GM21619 (cell line): ENCODE measurements at regions not wholly inside any gene's neighbourhood (a gene's known extent, or its start where the extent isn't known, plus 50 kb on each side); places are given as distances from the start of the nearest gene placed in this dataset.
"Not testable (repeated sequence)": the region's sequence is repeated elsewhere in the genome, so short reads cannot be mapped to it uniquely, and the experiment has no call there.

Source experiments
- ATAC-seq: cut with Tn5 transposase; IDR thresholded peaks from one replicate; pipeline ENCODE4 v1.9.1; 2021; ENCODE audit not compliant: unreplicated experiment

DNA sequence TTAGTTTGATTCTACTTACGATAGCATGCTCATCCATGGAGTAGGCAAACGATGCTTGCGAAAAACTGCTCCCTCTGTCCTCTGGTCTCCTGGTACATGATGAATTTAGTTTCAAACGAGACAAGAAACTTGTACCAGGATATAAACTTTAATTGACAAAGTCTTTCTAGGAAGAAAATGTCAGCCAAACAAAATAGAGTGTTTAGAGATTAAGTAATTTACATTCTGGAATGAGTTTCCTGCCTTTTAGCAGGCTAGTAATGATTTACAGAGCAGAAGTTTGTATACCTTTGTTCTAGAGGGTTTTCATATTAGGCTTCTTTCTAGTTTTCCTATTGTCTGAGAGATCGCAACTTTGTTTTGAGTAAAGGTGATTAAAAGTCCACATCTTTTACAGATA lies 206.9 kb downstream of the RPL10L start:
- no peak for ATAC-seq

DNA sequence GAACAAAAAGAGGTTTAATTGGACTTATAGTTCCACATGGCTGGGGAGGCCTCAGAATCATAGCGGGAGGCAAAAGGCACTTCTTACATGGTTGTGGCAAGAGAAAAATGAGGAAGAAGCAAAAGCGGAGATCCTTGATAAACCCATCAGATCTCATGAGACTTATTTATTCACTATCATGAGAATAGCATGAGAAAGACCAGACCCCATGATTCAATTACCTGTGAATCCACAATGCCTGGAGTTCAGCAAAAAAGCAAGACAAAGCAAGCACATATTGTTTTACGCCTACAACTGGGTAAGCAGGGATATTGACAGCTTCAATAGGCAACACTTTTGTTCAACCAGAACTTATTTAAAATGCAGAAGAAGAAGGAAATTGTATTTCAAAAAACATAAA lies 218.2 kb downstream of the RPL10L start:
- no peak for ATAC-seq

DNA sequence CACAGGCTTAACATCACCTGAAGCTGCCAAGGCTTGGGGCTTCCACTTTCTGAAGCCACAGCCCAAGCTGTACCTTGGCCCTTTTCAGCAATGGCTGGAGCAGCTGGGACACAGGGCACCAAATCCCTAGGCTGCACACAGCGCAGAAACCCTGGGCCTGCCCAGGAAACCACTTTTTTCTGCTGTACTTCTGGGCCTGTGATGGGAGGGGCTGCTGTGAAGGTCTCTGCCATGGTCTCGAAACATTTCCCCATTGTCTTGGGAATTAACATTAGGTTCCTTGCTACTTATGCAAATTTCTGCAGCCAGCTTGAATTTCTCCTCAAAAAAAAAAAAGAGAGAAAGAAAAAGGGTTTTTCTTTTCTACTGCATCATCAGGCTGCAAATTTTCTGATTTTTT lies 219.1 kb downstream of the RPL10L start:
- no peak for ATAC-seq

DNA sequence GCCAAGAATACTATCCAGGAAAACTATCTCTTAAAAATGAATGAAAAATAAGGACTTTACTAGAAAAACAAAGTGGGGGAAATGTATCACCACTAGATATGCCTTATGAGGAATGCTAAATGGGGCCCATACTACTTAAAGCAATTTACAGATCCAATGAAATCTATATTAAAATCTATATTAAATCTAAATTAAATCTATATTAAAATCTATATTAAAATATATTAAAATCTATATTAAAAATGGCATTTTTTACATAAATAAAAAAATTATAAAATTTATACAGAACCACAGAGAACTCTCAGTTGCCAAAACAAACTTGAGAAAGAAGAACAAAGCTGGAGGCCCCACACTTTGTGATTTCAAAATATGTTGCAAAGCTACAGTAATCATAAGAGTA lies 234.5 kb downstream of the RPL10L start:
- no peak for ATAC-seq

DNA sequence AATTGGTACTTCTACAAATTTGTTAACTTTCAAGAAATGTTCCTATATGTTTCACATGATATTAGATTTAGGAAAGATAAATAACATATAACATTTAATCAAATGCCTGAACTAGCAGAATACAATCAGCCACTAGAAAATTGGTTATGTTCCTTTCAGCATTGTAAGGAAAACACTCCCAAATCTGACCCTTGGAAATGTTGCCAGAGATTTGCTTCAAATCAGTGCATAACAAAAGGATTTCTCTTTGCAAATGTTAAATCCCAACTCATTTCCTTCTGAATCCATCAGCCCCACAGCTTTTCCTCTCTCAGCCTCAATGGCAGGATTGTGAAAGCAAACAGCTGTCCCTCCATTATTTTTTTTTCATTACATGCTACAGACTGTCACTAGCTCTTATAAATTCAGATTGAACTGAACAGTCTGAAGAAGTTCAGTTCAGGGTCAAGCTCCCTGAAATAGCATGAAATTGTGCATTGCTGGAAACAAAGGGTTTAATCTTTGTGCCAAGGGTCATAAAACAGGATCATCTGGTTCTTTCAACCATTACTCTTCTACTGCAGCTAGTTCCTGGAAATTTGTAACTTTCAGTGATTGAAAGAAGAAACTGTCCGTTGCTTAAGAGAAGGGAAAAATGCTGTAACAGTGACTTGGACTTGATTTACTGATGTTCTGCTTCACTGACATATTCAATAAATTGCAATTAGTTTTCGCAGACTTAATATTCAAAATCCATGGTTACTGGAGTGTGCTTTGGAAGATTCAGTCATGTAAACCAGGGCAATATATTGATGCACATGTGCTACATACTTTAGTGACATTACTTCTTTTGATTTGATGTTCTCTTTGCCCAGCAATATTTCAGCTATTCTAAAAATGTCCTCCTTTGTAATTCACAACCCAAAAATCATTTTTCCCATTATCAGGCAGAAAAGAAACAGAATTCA lies 246.4 kb downstream of the RPL10L start:
- no peak for ATAC-seq

DNA sequence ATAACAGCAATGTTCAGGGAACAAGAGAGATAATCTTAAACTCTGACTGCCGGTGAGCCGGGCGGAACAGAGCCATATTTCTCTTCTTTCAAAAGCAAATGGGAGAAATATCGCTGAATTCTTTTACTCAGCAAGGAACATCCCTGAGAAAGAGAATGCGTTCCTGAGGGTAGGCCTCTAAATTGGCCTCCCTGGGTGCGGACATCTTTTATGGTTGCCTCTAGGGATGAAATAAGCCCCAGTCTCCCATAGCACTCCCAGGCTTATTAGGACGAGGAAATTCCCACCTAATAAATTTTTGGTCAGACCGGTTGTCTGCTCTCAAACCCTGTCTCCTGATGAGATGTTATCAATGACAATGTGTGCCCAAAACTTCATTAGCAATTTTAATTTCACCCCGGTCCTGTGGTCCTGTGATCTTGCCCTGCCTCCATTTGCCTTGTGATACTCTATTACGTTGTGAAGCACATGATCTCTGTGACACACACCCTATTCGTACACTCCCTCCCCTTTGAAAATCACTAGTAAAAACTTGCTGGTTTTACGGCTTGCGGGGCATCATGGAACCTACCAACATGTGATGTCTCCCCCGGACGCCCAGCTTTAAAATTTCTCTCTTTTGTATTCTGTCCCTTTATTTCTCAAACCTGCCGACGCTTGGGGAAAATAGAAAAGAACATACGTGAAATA lies 249.4 kb downstream of the RPL10L start:
- not testable (repeated sequence) for ATAC-seq

DNA sequence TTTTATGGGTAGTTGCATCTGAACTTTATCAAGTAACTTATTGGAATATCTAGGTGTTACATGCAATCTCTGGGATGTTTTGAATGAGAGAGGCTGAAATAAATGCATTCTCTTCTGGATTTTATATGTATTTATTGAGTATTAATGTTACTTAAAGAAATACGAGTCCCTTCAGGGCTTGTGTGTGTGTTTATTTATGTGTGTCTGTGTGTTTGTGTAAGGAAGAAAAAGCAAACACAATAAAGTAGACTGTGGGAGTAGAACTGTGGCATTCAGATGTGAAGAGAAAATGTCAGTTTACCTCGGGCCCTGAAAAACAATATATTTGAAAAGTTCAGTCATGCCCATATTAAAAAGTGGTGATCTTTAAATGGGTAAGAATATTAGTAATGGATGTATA lies 250.5 kb downstream of the RPL10L start:
- no peak for ATAC-seq

DNA sequence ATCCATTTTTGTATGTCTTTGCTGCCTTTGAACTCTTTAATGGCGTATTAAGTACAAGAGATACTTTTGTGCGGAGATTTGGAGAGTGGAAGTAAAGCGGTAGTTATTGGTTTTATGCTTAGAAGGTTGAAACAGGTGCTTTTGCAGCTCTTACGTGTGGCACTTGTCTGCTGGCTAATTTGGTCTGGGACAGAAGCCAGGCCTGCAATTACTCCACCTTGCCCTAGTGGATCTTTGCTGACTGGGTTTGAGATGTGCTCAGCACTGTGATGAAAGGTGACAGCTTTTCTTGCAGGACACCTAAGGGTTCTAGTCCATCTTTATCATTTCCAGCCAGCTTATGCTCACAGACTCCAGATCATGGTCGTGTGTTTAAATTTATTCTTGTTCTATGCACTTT lies 252.5 kb downstream of the RPL10L start:
- ATAC-seq = no peak

DNA sequence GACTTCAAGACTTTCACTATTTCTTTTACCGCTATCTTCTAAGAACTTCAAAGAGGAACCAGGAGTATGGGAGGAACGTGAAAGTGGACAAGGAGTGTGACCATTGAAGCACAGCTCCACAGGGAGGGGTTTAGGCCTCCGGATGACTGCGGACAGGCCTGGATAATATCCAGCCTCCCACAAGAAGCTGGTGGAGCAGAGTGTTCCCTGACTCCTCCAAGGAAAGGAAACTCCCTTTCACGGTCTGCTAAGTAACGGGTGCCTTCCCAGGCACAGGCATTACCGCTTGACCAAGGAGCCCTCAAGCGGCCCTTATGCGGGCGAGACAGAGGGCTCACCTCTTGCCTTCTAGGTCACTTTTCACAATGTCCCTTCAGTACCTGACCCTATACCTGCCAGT lies 267.0 kb downstream of the RPL10L start:
- ATAC-seq = no peak

DNA sequence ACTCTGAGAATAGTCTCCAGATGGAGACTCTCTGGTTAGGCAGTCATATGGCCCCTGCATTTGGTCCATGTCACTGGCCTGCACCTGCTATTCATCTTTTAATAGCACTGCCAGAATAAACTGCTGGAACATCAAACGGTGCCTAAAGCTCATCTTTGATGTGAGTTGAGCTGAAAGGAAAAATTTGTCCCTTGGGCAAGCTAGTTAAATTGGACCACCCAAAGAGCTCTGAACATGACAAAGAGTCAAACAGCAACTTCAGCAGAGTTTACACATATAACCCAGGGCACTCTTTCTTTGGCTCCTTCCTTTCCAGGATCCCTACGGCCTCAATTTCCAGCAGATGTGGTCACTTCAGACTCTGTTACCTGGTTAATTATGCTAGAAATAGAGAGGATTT lies 269.9 kb downstream of the RPL10L start:
- ATAC-seq = no peak

DNA sequence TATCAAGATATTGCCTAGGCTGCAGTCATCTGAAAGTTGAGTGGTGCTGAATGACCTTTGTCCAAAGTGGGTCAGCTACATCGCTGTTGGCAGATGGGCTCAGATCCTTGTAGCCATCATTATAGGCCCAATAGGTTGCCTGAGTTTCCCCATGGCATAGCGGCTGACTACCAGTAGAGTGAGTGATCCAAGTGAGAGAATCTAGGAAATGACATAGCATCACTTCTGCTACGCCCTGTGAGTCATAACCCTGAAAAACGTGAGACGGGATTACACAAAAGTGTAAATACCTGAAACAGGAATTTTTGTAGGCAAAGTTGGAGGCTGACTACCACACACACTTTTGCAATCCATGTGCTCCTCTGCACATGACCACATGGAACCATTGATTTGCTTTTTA lies 273.3 kb downstream of the RPL10L start:
- ATAC-seq = no peak

DNA sequence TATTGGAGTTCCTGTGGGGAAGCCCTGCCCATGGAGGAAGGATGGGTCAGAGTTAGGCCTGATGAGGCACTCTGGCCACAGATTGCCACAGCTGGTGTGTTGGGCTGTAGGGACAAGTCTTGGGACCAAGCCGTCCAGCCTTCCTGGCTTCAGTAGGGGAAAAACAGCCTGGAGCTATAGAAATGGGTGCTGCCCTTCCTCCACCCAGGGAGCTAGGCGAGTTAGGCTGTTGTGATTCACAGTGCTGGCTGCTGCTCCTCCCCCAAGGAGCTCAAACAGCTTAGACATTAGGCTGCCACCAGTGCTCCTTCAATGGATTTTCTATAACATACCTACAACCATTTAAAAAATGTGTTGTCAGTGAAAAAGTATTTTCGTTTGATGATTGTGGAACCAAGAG lies 274.3 kb downstream of the RPL10L start:
- ATAC-seq = no peak

DNA sequence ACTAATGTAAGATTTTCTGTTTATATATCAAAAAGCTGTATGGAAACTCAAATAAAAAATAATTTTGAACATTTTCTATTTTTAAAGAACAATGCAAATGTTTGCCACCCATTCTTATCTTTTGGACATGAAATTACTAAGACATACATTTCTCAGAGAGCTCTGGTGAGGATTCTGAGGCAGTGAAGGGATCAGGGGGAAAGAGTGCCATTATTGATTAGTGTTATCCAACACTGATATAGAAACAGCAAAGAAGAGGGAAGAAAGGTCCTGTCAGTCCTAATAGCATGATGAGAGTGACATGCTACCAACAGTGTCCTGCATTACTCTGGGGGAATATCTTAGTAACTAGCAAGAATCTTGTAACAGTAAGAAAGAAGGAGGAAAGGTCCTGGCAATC lies 282.2 kb downstream of the RPL10L start:
- ATAC-seq = no peak

DNA sequence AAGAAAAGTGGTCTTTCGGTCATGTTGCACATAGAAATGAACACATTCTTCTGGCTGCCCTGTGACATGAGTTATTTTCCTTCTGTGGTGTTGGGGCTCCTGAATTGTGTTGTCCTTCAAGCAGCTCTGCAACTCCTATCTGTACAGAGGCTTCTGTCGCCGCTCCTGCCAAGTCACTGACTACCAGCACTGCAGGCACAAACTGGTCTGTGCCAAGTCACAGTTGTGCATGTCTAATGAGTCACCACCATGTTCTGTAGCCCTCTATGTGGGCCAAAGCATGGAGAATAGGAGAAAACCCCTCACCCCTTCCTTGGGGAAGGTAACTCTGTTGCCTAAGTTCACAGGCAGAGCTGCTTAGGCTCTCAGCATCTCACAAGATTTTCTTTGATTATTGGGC lies 283.3 kb downstream of the RPL10L start:
- no peak for ATAC-seq

DNA sequence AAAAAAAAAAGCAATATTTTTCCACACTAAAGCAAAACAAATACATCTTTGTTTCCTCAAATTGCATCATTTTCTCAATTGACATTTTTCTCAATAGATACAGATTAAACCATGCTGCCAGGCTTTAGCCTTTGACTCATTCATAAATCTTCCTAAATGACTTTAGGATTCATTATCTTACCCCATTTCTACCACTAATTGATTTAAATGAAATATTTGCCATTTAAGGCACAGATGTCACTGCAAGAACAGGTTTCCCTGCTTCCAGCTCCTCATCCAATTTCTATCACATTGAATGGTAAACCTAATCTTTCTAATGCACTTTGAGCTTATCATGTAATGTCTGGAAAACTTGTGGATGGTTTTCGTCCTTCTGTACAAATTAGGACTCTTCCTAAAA lies 298.7 kb downstream of the RPL10L start:
- ATAC-seq = no peak

DNA sequence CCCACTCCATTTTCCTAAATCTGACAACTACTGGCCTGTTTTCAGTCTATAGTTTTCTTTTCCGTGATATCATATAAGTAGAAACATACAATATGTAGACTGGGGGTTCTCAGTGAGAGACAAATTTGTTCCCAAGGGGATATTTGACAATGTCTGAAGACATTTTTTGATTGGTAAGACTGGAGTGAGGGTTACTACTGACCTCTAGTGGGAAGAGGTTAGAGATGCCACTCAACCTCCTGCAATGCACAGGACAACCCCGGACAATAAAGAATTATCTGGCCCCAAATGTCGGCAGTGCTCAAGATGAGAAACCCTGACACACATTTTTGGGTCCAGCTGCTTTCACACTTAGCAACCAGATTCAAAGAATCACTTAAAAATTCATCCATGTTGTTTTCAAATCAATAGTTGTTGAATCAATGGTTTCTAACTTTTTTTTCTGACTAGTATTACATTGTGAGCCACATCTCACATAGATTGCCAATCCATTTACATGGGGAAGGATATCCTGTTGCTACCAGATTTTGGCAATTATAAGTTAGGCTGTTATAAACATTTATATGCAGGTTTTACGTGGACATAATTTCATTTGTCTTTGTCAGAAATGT lies 307.1 kb downstream of the RPL10L start:
- no peak for ATAC-seq

DNA sequence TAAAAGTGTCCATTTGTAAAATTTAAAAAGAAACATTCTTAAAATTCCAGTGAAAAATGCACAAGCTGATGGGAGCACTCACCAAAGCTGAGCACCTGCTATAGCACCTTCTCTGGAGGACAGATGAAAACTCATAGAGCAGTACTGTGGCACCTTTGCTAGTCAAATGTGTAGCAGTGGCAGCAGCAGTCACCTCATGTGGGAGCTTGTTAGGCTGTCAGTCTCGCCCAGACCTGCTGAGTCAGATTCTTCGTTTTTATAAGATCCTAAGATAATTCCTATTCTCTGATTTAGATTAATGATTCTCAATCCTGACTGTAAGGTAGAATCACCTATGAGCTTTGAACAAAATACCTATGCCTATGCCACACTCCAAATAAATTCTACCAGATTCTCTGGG lies 325.8 kb downstream of the RPL10L start:
- no peak for ATAC-seq

DNA sequence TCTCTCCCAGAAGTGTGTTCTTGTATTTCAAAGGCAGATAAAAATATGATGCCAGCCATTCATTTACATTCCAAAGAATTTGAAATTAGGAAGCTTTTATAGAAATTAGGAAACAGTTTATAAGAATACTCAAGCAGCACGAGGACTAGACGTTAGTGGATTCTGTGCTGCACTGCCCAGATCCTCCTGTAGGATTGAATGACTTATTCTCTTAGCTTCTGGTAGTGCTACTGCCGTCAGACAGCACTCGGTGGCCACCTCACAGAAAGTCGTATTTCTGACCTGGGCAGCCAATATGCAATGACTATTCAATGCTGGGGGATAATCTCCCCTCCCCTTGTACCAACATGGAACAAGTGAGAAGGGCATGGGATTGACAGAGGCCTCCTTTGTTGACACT lies 326.4 kb downstream of the RPL10L start:
- no peak for ATAC-seq

DNA sequence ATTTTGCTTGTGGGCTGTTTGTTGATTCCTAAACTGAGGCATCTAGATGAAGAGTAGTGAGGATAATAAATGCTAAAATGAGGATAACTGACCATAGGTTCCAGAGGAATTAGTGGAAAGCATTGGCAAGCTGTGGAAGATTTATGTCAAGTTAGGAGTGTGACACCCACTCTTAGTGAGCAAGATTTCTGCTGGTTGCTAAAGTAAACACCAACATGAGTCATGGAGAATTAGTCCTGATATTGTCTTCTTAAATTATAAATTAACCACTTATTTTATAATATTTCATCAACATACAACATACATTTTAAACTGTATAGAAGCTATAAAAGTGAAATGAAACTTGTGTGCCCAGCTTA lies 328.2 kb downstream of the RPL10L start:
- no peak for ATAC-seq

DNA sequence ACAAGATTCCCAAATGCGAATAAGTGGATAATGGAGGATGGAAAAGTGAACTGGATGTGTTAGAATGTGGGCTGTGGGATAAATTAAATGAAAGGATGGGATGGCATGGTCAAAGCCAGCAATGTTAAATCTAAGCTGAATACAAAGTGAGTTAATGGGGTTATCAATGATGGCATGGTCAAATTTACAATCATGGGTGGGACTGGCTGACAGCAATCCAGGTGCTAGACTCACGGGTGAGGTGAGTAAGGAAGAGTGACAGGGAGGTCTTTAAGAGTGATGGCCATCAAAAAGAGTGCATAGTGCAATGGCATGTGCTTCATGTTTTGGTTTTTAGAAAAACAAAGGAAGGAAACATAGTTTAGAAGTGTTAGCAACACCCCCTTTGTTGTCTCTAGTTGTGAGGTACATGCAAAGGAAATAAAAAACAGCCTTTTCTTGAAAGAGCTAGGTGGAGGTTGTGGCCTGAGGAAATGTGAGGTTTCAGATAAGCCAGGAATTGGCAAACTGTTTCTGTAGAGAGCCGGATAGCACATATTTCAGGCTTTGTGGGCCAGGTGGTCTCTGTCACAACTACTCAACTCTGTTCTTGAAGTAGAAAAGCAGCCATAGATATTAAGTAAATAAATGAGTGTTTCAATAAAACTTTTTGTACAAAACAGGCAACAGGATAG lies 328.7 kb downstream of the RPL10L start:
- ATAC-seq = no peak

DNA sequence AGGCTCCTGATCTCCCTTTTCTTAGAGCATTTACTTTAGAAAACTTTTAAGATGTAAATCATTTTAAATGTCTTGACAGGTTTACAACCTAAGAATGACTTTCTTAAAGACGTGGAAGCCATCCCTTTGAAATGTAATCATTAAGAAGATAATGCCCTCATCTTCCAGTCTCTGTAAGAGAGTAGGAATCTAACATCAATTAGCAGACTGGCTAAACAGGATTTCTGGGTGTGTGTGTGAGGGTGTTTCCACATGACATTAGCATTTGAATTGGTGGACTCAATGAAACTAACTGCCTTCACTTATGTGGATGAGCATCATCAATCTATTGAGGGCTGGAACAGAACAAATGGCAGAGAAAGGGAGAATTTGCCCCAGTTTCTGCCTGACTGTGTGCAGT lies 329.5 kb downstream of the RPL10L start:
- no peak for ATAC-seq

DNA sequence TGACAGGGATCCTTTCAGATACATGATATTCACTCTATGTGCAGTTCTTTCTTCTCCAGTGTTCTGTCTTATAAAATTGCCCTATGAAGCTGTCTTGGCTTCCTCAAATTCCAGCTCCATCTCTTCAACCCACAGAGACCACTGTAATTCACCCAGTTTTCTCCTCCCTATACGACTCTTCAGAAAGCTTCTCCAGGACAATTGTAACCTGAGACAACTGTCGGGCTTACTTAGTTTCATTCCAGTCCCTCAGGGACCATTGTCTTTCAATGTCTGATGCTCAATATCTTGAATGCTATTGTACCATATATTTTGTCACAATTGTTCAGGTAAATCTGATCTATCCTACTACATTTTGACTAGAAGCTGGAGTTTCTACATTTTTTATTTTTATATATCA lies 345.3 kb downstream of the RPL10L start:
- ATAC-seq = no peak
